Small intestine (tissue), 7 donors: ENCODE measurements at regions not wholly inside any gene's neighbourhood (a gene's known extent, or its start where the extent isn't known, plus 50 kb on each side); places are given as distances from the start of the nearest gene placed in this dataset.
A peak's percentile ranks its signal among the peaks of the same experiment; 100 is the strongest.
"Not testable (repeated sequence)": the region's sequence is repeated elsewhere in the genome, so short reads cannot be mapped to it uniquely, and the experiment has no call there.

Source experiments
- DNase-seq, 2 donors: peaks; one replicate each; pipeline versions ENCODE4 v3.0.0 to v3.0.0-alpha.2; 2013
- FAIRE-seq: peaks from 2 replicates; lab custom pipeline; 2012; peaks lifted over from hg19 to GRCh38; lab: Jason Lieb, UNC
- H3K27ac ChIP-seq, 3 donors: one replicate each; pipeline ENCODE4 v1.5.1; 2013; ENCODE audit warnings: low read length in 2 of 3, mild to moderate bottlenecking in 2 of 3, control low read depth in 1 of 3, inconsistent platforms in 1 of 3, low read depth in 1 of 3, moderate library complexity in 1 of 3
- H3K27me3 ChIP-seq, 3 donors: one replicate each; pipeline ENCODE4 v1.6.1; 2013; ENCODE audit warnings: low read length in 3 of 3, inconsistent platforms in 1 of 3; ENCODE audit not compliant: control insufficient read depth in 3 of 3, insufficient read depth in 3 of 3
- H3K36me3 ChIP-seq, 3 donors: one replicate each; pipeline ENCODE4 v1.6.1; 2013; ENCODE audit warnings: low read length in 3 of 3, inconsistent platforms in 1 of 3, low read depth in 1 of 3, mild to moderate bottlenecking in 1 of 3, moderate library complexity in 1 of 3; ENCODE audit not compliant: control insufficient read depth in 3 of 3, insufficient read depth in 2 of 3
- H3K4me1 ChIP-seq, 3 donors: one replicate each; pipeline ENCODE4 v1.6.1; 2013; ENCODE audit warnings: low read length in 2 of 3, inconsistent platforms in 1 of 3, low read depth in 1 of 3, mild to moderate bottlenecking in 1 of 3, moderate library complexity in 1 of 3; ENCODE audit not compliant: control insufficient read depth in 3 of 3, insufficient read depth in 2 of 3
- H3K4me3 ChIP-seq, 3 donors: one replicate each; pipeline ENCODE4 v1.5.1; 2013; ENCODE audit warnings: low read length in 3 of 3, control low read depth in 1 of 3, inconsistent platforms in 1 of 3, low read depth in 1 of 3, mild to moderate bottlenecking in 1 of 3, moderate library complexity in 1 of 3
- H3K9me3 ChIP-seq, 2 donors: one replicate each; pipeline ENCODE4 v1.6.1; 2013; ENCODE audit warnings: low read depth in 1 of 2, low read length in 1 of 2; ENCODE audit not compliant: control insufficient read depth in 2 of 2, insufficient read depth in 1 of 2
- WGBS, 3 donors: extraction: QIAGEN DNeasy Blood & Tissue Kit; methylation state at CpG; one replicate each; pipeline ENCODE4 v1.1.7; 2013; 5-methylcytosine and 5-hydroxymethylcytosine counted together
- donor health status: healthy with polysubstance abuse.
- donor health status: control.
- donor health status: control.
- donor health status: Bipolar disorder and iron deficiency.
- donor health status: healthy.

- not testable (repeated sequence) for H3K9me3 ChIP-seq, H3K36me3 ChIP-seq, H3K4me3 ChIP-seq, H3K27ac ChIP-seq, H3K27me3 ChIP-seq, H3K4me1 ChIP-seq, FAIRE-seq
- DNase-seq: peak in 1 of 2 donors; percentile 0
- 25 to 48% (median 28%) methylated on average over 4 of the region's 4 CpGs for WGBS, 3 donors
These were observed 50.0 kb upstream of the TGIF2LX start for GRCh38 chrX:89871662-89872061.
